ENCODE measurements at regions not wholly inside any gene's neighbourhood (a gene's known extent, or its start where the extent isn't known, plus 50 kb on each side); places are given as distances from the start of the nearest gene placed in this dataset.

DNA sequence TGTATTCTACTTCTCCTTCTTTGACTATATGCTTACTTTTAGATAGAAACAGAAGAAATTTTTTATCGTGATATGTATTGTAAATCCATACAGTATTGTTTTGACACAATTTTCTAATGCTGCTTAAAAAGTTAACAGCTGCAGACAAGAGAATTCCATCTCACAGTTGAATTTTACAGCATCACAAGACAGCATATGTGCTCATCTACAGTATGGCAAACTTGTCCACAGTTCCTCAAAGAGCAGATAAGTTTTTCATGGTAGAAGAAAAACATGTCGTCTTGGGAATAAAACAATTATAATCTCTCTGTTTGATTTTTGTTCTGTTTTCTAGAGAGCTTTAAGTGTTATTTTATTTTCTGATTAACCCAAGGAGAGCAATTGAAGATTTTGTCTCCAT, 438.5 kb upstream of the NUDT12 start:
- no peak for TF ChIP-seq RAD21 (IDR thresholded peaks at IDR 0.05; ENCODE audit: low read depth)
- no peak for TF ChIP-seq CREB1 (IDR thresholded peaks at IDR 0.05; ENCODE audit: low read depth)
- no peak for TF ChIP-seq FOXM1 (IDR thresholded peaks at IDR 0.05; ENCODE audit: borderline replicate concordance, low read depth)
- TF ChIP-seq, protein P1, sequence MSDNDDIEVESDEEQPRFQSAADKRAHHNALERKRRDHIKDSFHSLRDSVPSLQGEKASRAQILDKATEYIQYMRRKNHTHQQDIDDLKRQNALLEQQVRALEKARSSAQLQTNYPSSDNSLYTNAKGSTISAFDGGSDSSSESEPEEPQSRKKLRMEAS (IDR thresholded peaks at IDR 0.05) = no peak
- TF ChIP-seq TCF12 (IDR thresholded peaks at IDR 0.05; ENCODE audit: low read depth) = no peak
- no peak for TF ChIP-seq TEAD4 (IDR thresholded peaks at IDR 0.05)
- no peak for TF ChIP-seq CEBPB (IDR thresholded peaks at IDR 0.05)
- no peak for TF ChIP-seq ZBTB7A (IDR thresholded peaks at IDR 0.05; ENCODE audit: low read depth)
- TF ChIP-seq TAF1 (IDR thresholded peaks at IDR 0.05; ENCODE audit: low read depth) = no peak
- TF ChIP-seq EP300 (IDR thresholded peaks at IDR 0.05; ENCODE audit: borderline replicate concordance) = no peak
- TF ChIP-seq, protein P2, sequence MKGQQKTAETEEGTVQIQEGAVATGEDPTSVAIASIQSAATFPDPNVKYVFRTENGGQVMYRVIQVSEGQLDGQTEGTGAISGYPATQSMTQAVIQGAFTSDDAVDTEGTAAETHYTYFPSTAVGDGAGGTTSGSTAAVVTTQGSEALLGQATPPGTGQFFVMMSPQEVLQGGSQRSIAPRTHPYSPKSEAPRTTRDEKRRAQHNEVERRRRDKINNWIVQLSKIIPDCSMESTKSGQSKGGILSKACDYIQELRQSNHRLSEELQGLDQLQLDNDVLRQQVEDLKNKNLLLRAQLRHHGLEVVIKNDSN (IDR thresholded peaks at IDR 0.05) = no peak

DNA sequence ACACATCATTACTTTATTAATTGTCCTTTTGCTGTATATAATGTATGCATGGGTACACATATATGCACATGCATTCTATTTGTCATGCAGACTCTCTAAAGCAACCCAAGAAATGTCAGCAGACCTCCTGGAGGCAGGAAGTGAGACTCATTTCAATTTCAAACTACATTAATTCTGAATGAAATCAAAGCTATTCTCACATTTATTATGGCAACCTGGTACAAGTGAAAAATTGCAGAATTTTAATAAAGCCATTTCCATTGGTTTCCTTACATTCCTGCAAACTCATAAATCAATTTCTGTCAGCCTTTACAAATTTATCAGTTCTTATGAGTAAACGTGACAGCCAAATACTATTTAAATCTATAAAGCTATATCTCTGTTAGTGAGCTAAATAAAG, 430.4 kb upstream of the NUDT12 start:
- TF ChIP-seq TAF1 (IDR thresholded peaks at IDR 0.05; ENCODE audit: low read depth) (no peak), CEBPB (IDR thresholded peaks at IDR 0.05) (no peak), EGR1 (IDR thresholded peaks at IDR 0.05) (no peak), TCF12 (IDR thresholded peaks at IDR 0.05; ENCODE audit: low read depth) (no peak), CREB1 (IDR thresholded peaks at IDR 0.05; ENCODE audit: low read depth) (no peak), EP300 (IDR thresholded peaks at IDR 0.05; ENCODE audit: borderline replicate concordance) (no peak), TEAD4 (IDR thresholded peaks at IDR 0.05) (no peak), FOXM1 (IDR thresholded peaks at IDR 0.05; ENCODE audit: borderline replicate concordance, low read depth) (no peak), ZBTB7A (IDR thresholded peaks at IDR 0.05; ENCODE audit: low read depth) (no peak), YY1 (IDR thresholded peaks at IDR 0.05; ENCODE audit: low read depth) (no peak), RAD21 (IDR thresholded peaks at IDR 0.05; ENCODE audit: low read depth) (no peak), NFIC (IDR thresholded peaks at IDR 0.05) (no peak)
- TF ChIP-seq, protein P2 (IDR thresholded peaks at IDR 0.05) = no peak
- TF ChIP-seq, protein P1 (IDR thresholded peaks at IDR 0.05) = no peak
- TF ChIP-seq, protein P3, sequence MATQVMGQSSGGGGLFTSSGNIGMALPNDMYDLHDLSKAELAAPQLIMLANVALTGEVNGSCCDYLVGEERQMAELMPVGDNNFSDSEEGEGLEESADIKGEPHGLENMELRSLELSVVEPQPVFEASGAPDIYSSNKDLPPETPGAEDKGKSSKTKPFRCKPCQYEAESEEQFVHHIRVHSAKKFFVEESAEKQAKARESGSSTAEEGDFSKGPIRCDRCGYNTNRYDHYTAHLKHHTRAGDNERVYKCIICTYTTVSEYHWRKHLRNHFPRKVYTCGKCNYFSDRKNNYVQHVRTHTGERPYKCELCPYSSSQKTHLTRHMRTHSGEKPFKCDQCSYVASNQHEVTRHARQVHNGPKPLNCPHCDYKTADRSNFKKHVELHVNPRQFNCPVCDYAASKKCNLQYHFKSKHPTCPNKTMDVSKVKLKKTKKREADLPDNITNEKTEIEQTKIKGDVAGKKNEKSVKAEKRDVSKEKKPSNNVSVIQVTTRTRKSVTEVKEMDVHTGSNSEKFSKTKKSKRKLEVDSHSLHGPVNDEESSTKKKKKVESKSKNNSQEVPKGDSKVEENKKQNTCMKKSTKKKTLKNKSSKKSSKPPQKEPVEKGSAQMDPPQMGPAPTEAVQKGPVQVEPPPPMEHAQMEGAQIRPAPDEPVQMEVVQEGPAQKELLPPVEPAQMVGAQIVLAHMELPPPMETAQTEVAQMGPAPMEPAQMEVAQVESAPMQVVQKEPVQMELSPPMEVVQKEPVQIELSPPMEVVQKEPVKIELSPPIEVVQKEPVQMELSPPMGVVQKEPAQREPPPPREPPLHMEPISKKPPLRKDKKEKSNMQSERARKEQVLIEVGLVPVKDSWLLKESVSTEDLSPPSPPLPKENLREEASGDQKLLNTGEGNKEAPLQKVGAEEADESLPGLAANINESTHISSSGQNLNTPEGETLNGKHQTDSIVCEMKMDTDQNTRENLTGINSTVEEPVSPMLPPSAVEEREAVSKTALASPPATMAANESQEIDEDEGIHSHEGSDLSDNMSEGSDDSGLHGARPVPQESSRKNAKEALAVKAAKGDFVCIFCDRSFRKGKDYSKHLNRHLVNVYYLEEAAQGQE (IDR thresholded peaks at IDR 0.05; ENCODE audit: low read depth) = no peak

DNA sequence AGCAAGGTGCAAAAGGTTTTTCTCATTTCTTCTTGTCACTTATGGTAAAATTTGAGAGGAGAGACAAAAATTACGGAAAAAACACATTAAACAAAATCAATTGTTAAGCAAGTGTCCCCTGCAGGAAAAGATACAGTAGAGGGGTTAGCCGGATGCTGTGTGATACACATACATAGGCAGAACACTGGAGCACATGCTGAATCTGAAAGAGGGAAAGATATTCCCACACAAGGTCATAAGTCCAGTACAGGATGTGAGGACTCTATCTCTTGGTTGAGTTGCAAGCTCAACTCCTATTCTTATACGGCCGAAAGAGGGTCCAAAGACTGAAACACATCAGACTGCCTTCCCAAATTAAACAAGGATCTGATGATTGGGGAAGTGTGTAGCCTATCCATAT, 427.5 kb upstream of the NUDT12 start:
- TF ChIP-seq CEBPB (IDR thresholded peaks at IDR 0.05) (no peak), TCF12 (IDR thresholded peaks at IDR 0.05; ENCODE audit: low read depth) (no peak), RAD21 (IDR thresholded peaks at IDR 0.05; ENCODE audit: low read depth) (no peak), TAF1 (IDR thresholded peaks at IDR 0.05; ENCODE audit: low read depth) (no peak), TEAD4 (IDR thresholded peaks at IDR 0.05) (no peak), EGR1 (IDR thresholded peaks at IDR 0.05) (no peak), ZBTB7A (IDR thresholded peaks at IDR 0.05; ENCODE audit: low read depth) (no peak), FOXM1 (IDR thresholded peaks at IDR 0.05; ENCODE audit: borderline replicate concordance, low read depth) (no peak), NFIC (IDR thresholded peaks at IDR 0.05) (no peak), YY1 (IDR thresholded peaks at IDR 0.05; ENCODE audit: low read depth) (no peak)
- TF ChIP-seq, protein P2 (IDR thresholded peaks at IDR 0.05) = no peak
- TF ChIP-seq, protein P1 (IDR thresholded peaks at IDR 0.05) = no peak

DNA sequence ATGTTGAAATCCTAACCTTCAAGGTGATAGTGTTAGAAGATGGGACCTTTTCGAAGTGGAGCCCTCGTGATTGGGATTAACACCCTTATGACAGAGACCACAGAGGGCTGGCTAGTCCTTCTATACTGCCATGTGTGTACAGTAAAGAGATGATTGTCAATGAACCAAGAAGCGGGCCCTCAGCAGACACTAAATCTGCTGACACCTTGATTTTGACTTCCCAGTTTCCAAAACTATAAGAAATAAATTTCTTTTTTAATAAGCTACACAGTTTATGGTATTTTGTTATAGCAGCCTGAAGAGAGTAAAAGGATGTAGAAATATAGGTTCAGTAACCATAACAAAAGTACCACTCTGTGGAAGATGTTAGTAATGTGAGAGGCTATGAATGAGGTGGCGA, 419.0 kb upstream of the NUDT12 start:
- no peak for TF ChIP-seq CEBPB (IDR thresholded peaks at IDR 0.05)
- no peak for TF ChIP-seq NFIC (IDR thresholded peaks at IDR 0.05)
- no peak for TF ChIP-seq FOXM1 (IDR thresholded peaks at IDR 0.05; ENCODE audit: borderline replicate concordance, low read depth)
- no peak for TF ChIP-seq TAF1 (IDR thresholded peaks at IDR 0.05; ENCODE audit: low read depth)
- TF ChIP-seq TCF12 (IDR thresholded peaks at IDR 0.05; ENCODE audit: low read depth) = no peak
- no peak for TF ChIP-seq EGR1 (IDR thresholded peaks at IDR 0.05)
- no peak for TF ChIP-seq TEAD4 (IDR thresholded peaks at IDR 0.05)
- no peak for TF ChIP-seq CREB1 (IDR thresholded peaks at IDR 0.05; ENCODE audit: low read depth)

DNA sequence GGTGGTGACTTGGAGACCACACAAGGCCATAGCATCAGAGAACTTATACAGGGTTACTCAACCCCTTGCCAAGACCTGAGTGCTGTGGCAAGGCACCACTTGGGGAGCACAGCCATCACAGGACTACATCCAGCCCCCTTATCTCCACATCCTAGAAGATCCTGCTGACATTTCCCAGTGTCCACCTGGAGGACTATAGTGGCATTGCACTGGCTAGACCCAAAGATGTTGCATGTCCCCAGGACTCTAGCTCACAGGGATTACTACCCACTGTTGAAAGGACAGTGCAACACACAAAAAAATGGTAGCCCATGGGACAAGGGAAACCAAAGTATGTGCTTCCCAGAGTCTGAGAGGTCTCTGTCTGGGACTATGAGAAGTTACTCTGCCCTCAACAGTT, 411.1 kb upstream of the NUDT12 start:
- TF ChIP-seq TAF1 (IDR thresholded peaks at IDR 0.05; ENCODE audit: low read depth) = no peak
- TF ChIP-seq EGR1 (IDR thresholded peaks at IDR 0.05) = no peak
- TF ChIP-seq CEBPB (IDR thresholded peaks at IDR 0.05) = no peak
- TF ChIP-seq, protein P3 (IDR thresholded peaks at IDR 0.05; ENCODE audit: low read depth) = no peak
- TF ChIP-seq, protein P1 (IDR thresholded peaks at IDR 0.05) = no peak
- TF ChIP-seq YY1 (IDR thresholded peaks at IDR 0.05; ENCODE audit: low read depth) = no peak
- TF ChIP-seq, protein P2 (IDR thresholded peaks at IDR 0.05) = no peak
- no peak for TF ChIP-seq CREB1 (IDR thresholded peaks at IDR 0.05; ENCODE audit: low read depth)
- no peak for TF ChIP-seq ZBTB7A (IDR thresholded peaks at IDR 0.05; ENCODE audit: low read depth)
- no peak for TF ChIP-seq TEAD4 (IDR thresholded peaks at IDR 0.05)
- no peak for TF ChIP-seq NFIC (IDR thresholded peaks at IDR 0.05)
- TF ChIP-seq TCF12 (IDR thresholded peaks at IDR 0.05; ENCODE audit: low read depth) = no peak
- TF ChIP-seq RAD21 (IDR thresholded peaks at IDR 0.05; ENCODE audit: low read depth) = no peak
